Thoracic aorta (tissue), 2 donors: ENCODE measurements at regions not wholly inside any gene's neighbourhood (a gene's known extent, or its start where the extent isn't known, plus 50 kb on each side); places are given as distances from the start of the nearest gene placed in this dataset.
A peak's percentile ranks its signal among the peaks of the same experiment; 100 is the strongest.

Experiments used
- ATAC-seq: fragments of 150-250 bp; one replicate; pipeline ENCODE4 v1.8.0; 2017; ENCODE audit warnings: low read depth; ENCODE audit not compliant: insufficient number of reproducible peaks, low FRiP score
- DNase-seq: peaks from one replicate; pipeline ENCODE4 v3.0.0-alpha.2; 2020; ENCODE audit warnings: low spot score
- H3K27ac ChIP-seq, 2 donors: fragments of 200-600 bp; sonication (generic); 1 replicate in 1 of 2; 2 replicates in 1 of 2; pipeline ENCODE4 v1.5.1; 2016; ENCODE audit warnings: mild to moderate bottlenecking in 2 of 2, moderate library complexity in 2 of 2
- H3K27me3 ChIP-seq: fragments of 200-600 bp; sonication (generic); replicated peaks from 2 replicates; pipeline ENCODE4 v1.6.0; 2016; ENCODE audit warnings: mild to moderate bottlenecking; ENCODE audit not compliant: insufficient read depth
- H3K36me3 ChIP-seq: fragments of 200-600 bp; sonication (generic); one replicate; pipeline ENCODE4 v1.5.1; 2016
- H3K4me1 ChIP-seq, 2 donors: fragments of 200-600 bp; sonication (generic); 1 replicate in 1 of 2; 2 replicates in 1 of 2; pipeline versions ENCODE4 v1.5.1 to v1.6.0; 2016; ENCODE audit warnings: low read depth in 2 of 2, mild to moderate bottlenecking in 1 of 2; ENCODE audit not compliant: control insufficient read depth in 1 of 2
- H3K4me3 ChIP-seq: fragments of 200-600 bp; sonication (generic); 2 replicates; pipeline ENCODE4 v1.5.1; 2016; ENCODE audit warnings: mild to moderate bottlenecking
- H3K9me3 ChIP-seq: fragments of 200-600 bp; sonication (generic); 2 replicates; pipeline ENCODE4 v1.5.1; 2016
- TF ChIP-seq, protein P1 (sequence below): fragments of 200-600 bp; sonication (generic); IDR thresholded peaks from one replicate; pipeline ENCODE4 v1.5.1; 2019; ENCODE audit warnings: antibody characterized with exemption

GRCh38 chr9:94014920-94015319 is 59.8 kb upstream of the BARX1 start:
- ATAC-seq: no peak

GRCh38 chr9:94014066-94014654 is 59.0 kb upstream of the BARX1 start:
- DNase-seq: no peak
- Histone ChIP-seq H3K27ac (no peak overlapping the region), H3K27me3 (no peaks in the 10 kb centered on the region), H3K36me3 (no peaks in the 10 kb centered on the region), H3K4me1 (peaks cover 0 to 23% of the 10 kb centered on the region in 2 donors), H3K4me3 (no peak overlapping the region), H3K9me3 (no peaks in the 10 kb centered on the region)
- peak; percentile 28 for ATAC-seq
- TF ChIP-seq, protein P1, sequence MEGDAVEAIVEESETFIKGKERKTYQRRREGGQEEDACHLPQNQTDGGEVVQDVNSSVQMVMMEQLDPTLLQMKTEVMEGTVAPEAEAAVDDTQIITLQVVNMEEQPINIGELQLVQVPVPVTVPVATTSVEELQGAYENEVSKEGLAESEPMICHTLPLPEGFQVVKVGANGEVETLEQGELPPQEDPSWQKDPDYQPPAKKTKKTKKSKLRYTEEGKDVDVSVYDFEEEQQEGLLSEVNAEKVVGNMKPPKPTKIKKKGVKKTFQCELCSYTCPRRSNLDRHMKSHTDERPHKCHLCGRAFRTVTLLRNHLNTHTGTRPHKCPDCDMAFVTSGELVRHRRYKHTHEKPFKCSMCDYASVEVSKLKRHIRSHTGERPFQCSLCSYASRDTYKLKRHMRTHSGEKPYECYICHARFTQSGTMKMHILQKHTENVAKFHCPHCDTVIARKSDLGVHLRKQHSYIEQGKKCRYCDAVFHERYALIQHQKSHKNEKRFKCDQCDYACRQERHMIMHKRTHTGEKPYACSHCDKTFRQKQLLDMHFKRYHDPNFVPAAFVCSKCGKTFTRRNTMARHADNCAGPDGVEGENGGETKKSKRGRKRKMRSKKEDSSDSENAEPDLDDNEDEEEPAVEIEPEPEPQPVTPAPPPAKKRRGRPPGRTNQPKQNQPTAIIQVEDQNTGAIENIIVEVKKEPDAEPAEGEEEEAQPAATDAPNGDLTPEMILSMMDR: peak; percentile 56

More at GRCh38 chr9:94014920-94015319, 59.8 kb upstream of the BARX1 start:
- TF ChIP-seq, protein P1: no peak
- Histone ChIP-seq H3K27ac (no peak overlapping the region), H3K36me3 (no peaks in the 10 kb centered on the region), H3K4me3 (no peak overlapping the region), H3K9me3 (no peaks in the 10 kb centered on the region), H3K27me3 (no peaks in the 10 kb centered on the region), H3K4me1 (peaks cover 0 to 30% of the 10 kb centered on the region in 2 donors)
- no peak for DNase-seq

DNA sequence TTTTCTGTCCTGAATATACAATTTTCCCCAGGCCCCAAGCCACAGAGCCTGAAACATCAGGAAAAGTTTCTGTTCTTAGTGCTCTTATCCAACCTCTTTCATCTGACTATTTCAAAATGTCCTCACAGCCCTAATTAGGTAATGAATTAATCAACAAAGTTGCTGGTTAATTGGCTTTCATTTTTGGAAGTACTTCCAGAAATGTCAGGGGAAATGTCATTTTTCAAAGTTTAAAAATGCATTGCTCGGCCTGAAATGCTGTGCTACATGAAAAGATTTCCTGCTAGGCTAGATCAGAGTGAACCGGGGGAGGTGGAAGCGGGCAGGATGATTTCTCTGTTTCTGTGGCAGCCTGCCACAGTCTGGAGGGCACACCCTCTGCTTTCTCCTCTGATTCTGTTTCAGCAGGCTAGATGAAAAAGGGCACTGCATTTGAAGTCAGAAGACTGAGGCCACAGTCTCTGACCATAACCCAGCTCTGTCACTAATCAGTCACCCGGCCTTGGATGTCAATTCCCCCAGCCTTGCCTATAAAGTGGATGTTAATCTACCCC is 55.9 kb upstream of the BARX1 start:
- Histone ChIP-seq H3K9me3 (no peaks in the 10 kb centered on the region), H3K4me1 (peaks cover 0 to 5% of the 10 kb centered on the region in 2 donors), H3K4me3 (no peak overlapping the region), H3K27me3 (no peaks in the 10 kb centered on the region), H3K36me3 (no peaks in the 10 kb centered on the region), H3K27ac (no peak overlapping the region)
- no peak for ATAC-seq
- no peak for DNase-seq
- TF ChIP-seq, protein P1: no peak

- Histone ChIP-seq H3K9me3 (no peaks in the 10 kb centered on the region), H3K27me3 (no peaks in the 10 kb centered on the region)
Measured at GRCh38 chr9:94005272-94005901, 50.2 kb upstream of the BARX1 start.

More at GRCh38 chr9:94005272-94005901, 50.2 kb upstream of the BARX1 start:
- H3K4me3 ChIP-seq: no peak overlapping the region
- ATAC-seq (no peak), DNase-seq (no peak)
- TF ChIP-seq, protein P1: no peak
- no peaks in the 10 kb centered on the region for H3K36me3 ChIP-seq
- H3K4me1 ChIP-seq: no peaks in the 10 kb centered on the region
- no peak overlapping the region for H3K27ac ChIP-seq
